ENCODE measurements at regions not wholly inside any gene's neighbourhood (a gene's known extent, or its start where the extent isn't known, plus 50 kb on each side); places are given as distances from the start of the nearest gene placed in this dataset.

DNA sequence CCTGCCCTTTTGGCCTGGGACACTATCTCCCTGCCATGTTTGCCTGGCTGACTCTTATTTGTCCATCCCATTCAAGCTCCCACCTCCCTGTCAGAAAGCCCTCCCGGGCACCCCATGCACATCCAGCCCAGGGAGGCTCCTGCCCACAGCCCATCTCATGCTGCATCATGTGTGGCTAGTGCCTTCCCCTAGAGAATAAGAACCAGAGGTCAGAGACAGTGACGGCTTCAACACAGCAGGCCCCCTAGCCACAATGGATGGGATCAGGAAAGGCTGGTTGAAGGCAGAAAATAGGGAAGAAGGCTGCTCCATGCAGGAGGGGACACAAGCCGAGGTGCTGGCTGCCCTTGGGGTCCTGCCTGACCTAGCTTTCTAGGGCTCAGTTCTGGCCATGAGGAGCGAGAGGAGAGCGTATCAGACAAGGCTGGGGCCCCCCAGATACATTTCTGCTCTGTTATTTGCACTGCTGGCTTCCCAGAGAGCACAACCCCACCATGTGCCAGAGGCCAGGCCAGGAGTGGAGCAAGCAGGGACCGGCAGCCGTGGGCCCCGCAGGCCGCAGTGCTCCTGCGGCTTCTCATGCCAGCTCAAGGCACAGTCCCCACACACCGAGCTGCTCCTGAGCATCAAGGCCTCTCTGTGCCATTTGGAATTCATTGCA, 161.1 kb upstream of the ZMIZ1 start:
- DNase-seq (ENCODE audit: low spot score in 2 of 2) = peak; percentile 40 to 71
- Histone ChIP-seq H3K27ac (no peak overlapping the region), H3K27me3 (no peaks in the 10 kb centered on the region), H3K36me3 (no peaks in the 10 kb centered on the region), H3K4me3 (no peak overlapping the region), H3K9me3 (no peaks in the 10 kb centered on the region), H3K4me1 (no peaks in the 10 kb centered on the region)
- TF ChIP-seq POLR2AphosphoS5 (IDR thresholded peaks at IDR 0.05) = no peak
- no peak for TF ChIP-seq EP300 (IDR thresholded peaks at IDR 0.05)
- TF ChIP-seq, protein P1, sequence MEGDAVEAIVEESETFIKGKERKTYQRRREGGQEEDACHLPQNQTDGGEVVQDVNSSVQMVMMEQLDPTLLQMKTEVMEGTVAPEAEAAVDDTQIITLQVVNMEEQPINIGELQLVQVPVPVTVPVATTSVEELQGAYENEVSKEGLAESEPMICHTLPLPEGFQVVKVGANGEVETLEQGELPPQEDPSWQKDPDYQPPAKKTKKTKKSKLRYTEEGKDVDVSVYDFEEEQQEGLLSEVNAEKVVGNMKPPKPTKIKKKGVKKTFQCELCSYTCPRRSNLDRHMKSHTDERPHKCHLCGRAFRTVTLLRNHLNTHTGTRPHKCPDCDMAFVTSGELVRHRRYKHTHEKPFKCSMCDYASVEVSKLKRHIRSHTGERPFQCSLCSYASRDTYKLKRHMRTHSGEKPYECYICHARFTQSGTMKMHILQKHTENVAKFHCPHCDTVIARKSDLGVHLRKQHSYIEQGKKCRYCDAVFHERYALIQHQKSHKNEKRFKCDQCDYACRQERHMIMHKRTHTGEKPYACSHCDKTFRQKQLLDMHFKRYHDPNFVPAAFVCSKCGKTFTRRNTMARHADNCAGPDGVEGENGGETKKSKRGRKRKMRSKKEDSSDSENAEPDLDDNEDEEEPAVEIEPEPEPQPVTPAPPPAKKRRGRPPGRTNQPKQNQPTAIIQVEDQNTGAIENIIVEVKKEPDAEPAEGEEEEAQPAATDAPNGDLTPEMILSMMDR (IDR thresholded peaks at IDR 0.05) = no peak
- TF ChIP-seq POLR2A (IDR thresholded peaks at IDR 0.05) = no peak
- 94% methylated on average over 5 of the region's 11 CpGs for WGBS

DNA sequence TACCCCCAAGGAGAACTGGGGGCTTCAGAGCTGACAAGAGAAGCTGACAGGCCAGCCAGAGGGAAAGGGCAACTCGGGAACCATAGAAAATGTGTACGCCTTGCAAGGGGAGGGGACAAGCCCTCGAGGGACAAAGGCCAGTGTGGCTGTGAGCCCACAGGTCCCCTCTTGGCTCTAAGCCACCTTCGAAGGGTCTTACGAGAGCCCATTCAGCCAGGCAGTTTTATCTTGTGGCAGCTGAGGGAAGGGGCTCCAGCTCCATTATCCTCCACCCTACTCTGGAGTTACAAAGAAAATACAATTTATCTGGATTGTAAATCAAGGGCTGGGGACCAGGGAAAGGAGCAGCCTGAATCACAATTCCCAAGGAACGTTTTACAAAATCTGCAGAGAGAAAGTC, 159.5 kb upstream of the ZMIZ1 start:
- Histone ChIP-seq H3K4me3 (no peak overlapping the region), H3K36me3 (no peaks in the 10 kb centered on the region), H3K27me3 (no peaks in the 10 kb centered on the region), H3K9me3 (no peaks in the 10 kb centered on the region), H3K27ac (no peak overlapping the region), H3K4me1 (no peaks in the 10 kb centered on the region)
- DNase-seq (ENCODE audit: low spot score in 2 of 2) = peak; percentile 38
- TF ChIP-seq POLR2A (IDR thresholded peaks at IDR 0.05) (no peak), EP300 (IDR thresholded peaks at IDR 0.05) (no peak), POLR2AphosphoS5 (IDR thresholded peaks at IDR 0.05) (no peak)
- TF ChIP-seq, protein P1 (IDR thresholded peaks at IDR 0.05) = no peak
- WGBS = 75% methylated on average over 6 of the region's 6 CpGs

DNA sequence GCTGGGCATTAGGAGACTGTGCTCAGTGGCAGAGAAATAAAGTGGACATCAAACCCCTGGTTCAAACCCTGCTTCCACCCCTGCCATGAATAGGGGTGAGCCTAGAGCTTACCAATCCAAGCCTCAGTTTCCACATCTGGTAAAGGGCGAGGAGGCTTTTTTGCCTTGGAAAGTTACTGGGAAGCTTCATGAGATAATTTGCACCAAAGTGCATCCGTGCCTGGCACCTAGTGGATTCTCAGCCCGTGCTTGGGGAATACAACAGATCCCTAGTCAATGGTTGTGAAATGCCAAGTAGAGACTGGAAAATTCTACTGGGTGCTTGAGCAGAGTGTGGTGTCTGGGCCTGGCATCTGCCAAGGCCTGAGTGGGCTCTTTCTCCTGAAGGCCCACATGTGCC, 158.7 kb upstream of the ZMIZ1 start:
- 91% methylated on average over 3 of the region's 3 CpGs for WGBS
- H3K9me3 ChIP-seq = no peaks in the 10 kb centered on the region
- H3K36me3 ChIP-seq = no peaks in the 10 kb centered on the region
- TF ChIP-seq POLR2A (IDR thresholded peaks at IDR 0.05) (no peak), POLR2AphosphoS5 (IDR thresholded peaks at IDR 0.05) (no peak), EP300 (IDR thresholded peaks at IDR 0.05) (no peak)
- TF ChIP-seq, protein P1 (IDR thresholded peaks at IDR 0.05) = no peak
- no peak overlapping the region for H3K4me3 ChIP-seq
- H3K27ac ChIP-seq = no peak overlapping the region
- no peaks in the 10 kb centered on the region for H3K27me3 ChIP-seq
- peak; percentile 10 to 24 for DNase-seq (ENCODE audit: low spot score in 2 of 2)
- no peaks in the 10 kb centered on the region for H3K4me1 ChIP-seq

DNA sequence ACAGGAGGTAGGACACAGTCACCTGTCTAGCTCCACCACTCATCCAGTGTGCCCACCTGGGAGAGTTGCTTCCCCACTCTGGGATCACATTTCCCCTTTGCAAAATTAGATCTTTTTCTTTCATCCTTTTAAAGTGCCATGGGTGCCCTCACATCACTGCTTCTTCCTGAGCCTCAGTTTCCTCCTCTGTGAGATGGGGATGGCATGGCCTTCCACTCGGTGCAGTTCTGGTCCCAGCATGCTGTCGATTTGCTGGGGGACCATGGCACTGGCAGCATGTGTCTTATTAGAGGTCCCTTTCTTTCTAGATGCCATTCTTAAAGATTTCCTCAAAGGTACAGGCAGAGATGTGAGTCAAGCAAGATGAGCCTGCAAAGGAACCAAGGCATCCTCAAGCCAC, 158.3 kb upstream of the ZMIZ1 start:
- TF ChIP-seq EP300 (IDR thresholded peaks at IDR 0.05) = no peak
- H3K27me3 ChIP-seq = no peaks in the 10 kb centered on the region
- no peaks in the 10 kb centered on the region for H3K4me1 ChIP-seq
- no peaks in the 10 kb centered on the region for H3K36me3 ChIP-seq
- H3K4me3 ChIP-seq = no peak overlapping the region
- no peaks in the 10 kb centered on the region for H3K9me3 ChIP-seq
- peak in 1 of 2 donors; percentile 1 for DNase-seq (ENCODE audit: low spot score in 2 of 2)
- H3K27ac ChIP-seq = no peak overlapping the region
- WGBS = 76% methylated on average over 2 of the region's 2 CpGs

DNA sequence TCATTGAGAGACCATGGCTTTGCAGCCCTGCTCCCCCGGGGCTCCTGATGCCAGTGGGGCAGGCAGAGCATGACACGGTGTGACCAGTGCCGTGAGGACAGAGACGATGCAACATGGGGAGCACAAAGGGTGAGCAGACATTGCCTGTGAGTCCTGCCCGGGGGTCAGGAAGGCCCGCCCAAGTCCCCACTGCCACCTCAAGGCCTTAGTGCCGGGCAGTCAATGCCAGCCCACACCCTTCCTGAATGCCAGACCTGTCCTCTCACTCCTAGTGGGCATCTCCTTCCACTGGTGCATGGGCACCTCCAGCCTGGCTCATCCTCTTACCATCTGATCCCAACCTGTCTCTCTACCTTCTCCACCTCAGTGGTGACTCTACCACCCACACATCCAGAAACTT, 157.9 kb upstream of the ZMIZ1 start:
- Histone ChIP-seq H3K27me3 (no peaks in the 10 kb centered on the region), H3K4me3 (no peak overlapping the region), H3K4me1 (no peaks in the 10 kb centered on the region), H3K36me3 (no peaks in the 10 kb centered on the region), H3K9me3 (no peaks in the 10 kb centered on the region), H3K27ac (no peak overlapping the region)
- peak in 1 of 2 donors; percentile 44 for DNase-seq (ENCODE audit: low spot score in 2 of 2)
- 94% methylated on average over 7 of the region's 7 CpGs for WGBS
- TF ChIP-seq EP300 (IDR thresholded peaks at IDR 0.05) (no peak), POLR2AphosphoS5 (IDR thresholded peaks at IDR 0.05) (no peak), POLR2A (IDR thresholded peaks at IDR 0.05) (no peak)
- TF ChIP-seq, protein P1 (IDR thresholded peaks at IDR 0.05) = no peak

All from suprapubic skin (tissue), 4 donors.